ENCODE measurements at regions not wholly inside any gene's neighbourhood (a gene's known extent, or its start where the extent isn't known, plus 50 kb on each side); places are given as distances from the start of the nearest gene placed in this dataset.

GRCh38 chr5:30387974-30388632, 805.4 kb upstream of the CDH6 start:
- no peaks in the 10 kb centered on the region for H3F3A ChIP-seq (ENCODE audit: low read depth)
- no peak overlapping the region for H3K4me3 ChIP-seq
- no peaks in the 10 kb centered on the region for H3K4me1 ChIP-seq
- H3K79me2 ChIP-seq (ENCODE audit: low read depth): no peaks in the 10 kb centered on the region
- H3K4me2 ChIP-seq: no peak overlapping the region
- H3K36me3 ChIP-seq: no peaks in the 10 kb centered on the region
- Mint-ChIP-seq H3K9me3 (no peaks in the 10 kb centered on the region), H3K36me3 (no peaks in the 10 kb centered on the region), H3K27ac (no peak overlapping the region), H3K4me3 (no peak overlapping the region), H3K4me1 (no peaks in the 10 kb centered on the region), H3K27me3 (ENCODE audit: insufficient read depth, low read depth) (peaks cover 5% of the 10 kb centered on the region)
- H3K9me3 ChIP-seq (ENCODE audit: low read depth): no peaks in the 10 kb centered on the region
- no peak overlapping the region for H3K9ac ChIP-seq
- H2AFZ ChIP-seq (replicated peaks): no peak overlapping the region
- TF ChIP-seq EZH2 (IDR thresholded peaks at IDR 0.05) (no peak), EZH2phosphoT487 (IDR thresholded peaks at IDR 0.05) (no peak), CTCF (IDR thresholded peaks at IDR 0.05) (no peak)
- no peak for DNase-seq (ENCODE audit: low spot score)
- no peaks in the 10 kb centered on the region for H4K20me1 ChIP-seq (ENCODE audit: low read depth)
- H3K27ac ChIP-seq: no peak overlapping the region
- no peaks in the 10 kb centered on the region for H3K27me3 ChIP-seq

- Mint-ChIP-seq H3K9me3 (no peaks in the 10 kb centered on the region), H3K4me1 (no peaks in the 10 kb centered on the region), H3K4me3 (no peak overlapping the region), H3K36me3 (no peaks in the 10 kb centered on the region), H3K27ac (no peak overlapping the region), H3K27me3 (ENCODE audit: insufficient read depth, low read depth) (peaks cover 5% of the 10 kb centered on the region)
- H4K20me1 ChIP-seq (ENCODE audit: low read depth): no peaks in the 10 kb centered on the region
- no peak overlapping the region for H3K9ac ChIP-seq
- H3F3A ChIP-seq (ENCODE audit: low read depth): no peaks in the 10 kb centered on the region
- H3K9me3 ChIP-seq (ENCODE audit: low read depth): no peaks in the 10 kb centered on the region
- no peak overlapping the region for H3K4me3 ChIP-seq
- H3K36me3 ChIP-seq: no peaks in the 10 kb centered on the region
- no peak for DNase-seq (ENCODE audit: low spot score)
- H2AFZ ChIP-seq (replicated peaks): no peak overlapping the region
- H3K27me3 ChIP-seq: no peaks in the 10 kb centered on the region
- no peak overlapping the region for H3K4me2 ChIP-seq
- H3K79me2 ChIP-seq (ENCODE audit: low read depth): no peaks in the 10 kb centered on the region
- no peak for TF ChIP-seq EZH2phosphoT487 (IDR thresholded peaks at IDR 0.05)
- no peak for TF ChIP-seq CTCF (IDR thresholded peaks at IDR 0.05)
- TF ChIP-seq EZH2 (IDR thresholded peaks at IDR 0.05): no peak
- no peaks in the 10 kb centered on the region for H3K4me1 ChIP-seq
- H3K27ac ChIP-seq: no peak overlapping the region
Observed at GRCh38 chr5:30385754-30386153, 807.7 kb upstream of the CDH6 start.

GRCh38 chr5:30384171-30384570, 809.3 kb upstream of the CDH6 start:
- TF ChIP-seq CTCF (IDR thresholded peaks at IDR 0.05) (no peak), EZH2 (IDR thresholded peaks at IDR 0.05) (no peak), EZH2phosphoT487 (IDR thresholded peaks at IDR 0.05) (no peak)
- Histone ChIP-seq H2AFZ (replicated peaks) (no peak overlapping the region), H3K27ac (no peak overlapping the region), H3K9ac (no peak overlapping the region), H3K27me3 (no peaks in the 10 kb centered on the region), H3K4me3 (no peak overlapping the region), H3K79me2 (ENCODE audit: low read depth) (no peaks in the 10 kb centered on the region), H3K4me2 (no peak overlapping the region), H4K20me1 (ENCODE audit: low read depth) (no peaks in the 10 kb centered on the region), H3K36me3 (no peaks in the 10 kb centered on the region), H3K4me1 (no peaks in the 10 kb centered on the region), H3K9me3 (ENCODE audit: low read depth) (no peaks in the 10 kb centered on the region), H3F3A (ENCODE audit: low read depth) (no peaks in the 10 kb centered on the region)
- Mint-ChIP-seq H3K4me1 (no peaks in the 10 kb centered on the region), H3K36me3 (no peaks in the 10 kb centered on the region), H3K27ac (no peak overlapping the region), H3K4me3 (no peak overlapping the region), H3K27me3 (ENCODE audit: insufficient read depth, low read depth) (peaks cover 5% of the 10 kb centered on the region), H3K9me3 (no peaks in the 10 kb centered on the region)
- DNase-seq (ENCODE audit: low spot score): no peak
